Coronary artery (tissue), 2 donors: ENCODE measurements at regions not wholly inside any gene's neighbourhood (a gene's known extent, or its start where the extent isn't known, plus 50 kb on each side); places are given as distances from the start of the nearest gene placed in this dataset.

Experiments
- DNase-seq: peaks from one replicate; pipeline ENCODE4 v3.0.0-alpha.2; 2017; ENCODE audit warnings: low spot score
- H3K27ac ChIP-seq, 2 donors: fragments of 200-600 bp; sonication (generic); one replicate each; pipeline ENCODE4 v1.5.1; 2016 to 2019
- H3K4me3 ChIP-seq: fragments of 200-600 bp; sonication (generic); 2 replicates; pipeline ENCODE4 v1.5.1; 2016; ENCODE audit warnings: mild to moderate bottlenecking, moderate library complexity
- CTCF ChIP-seq: fragments of 200-600 bp; sonication (generic); IDR thresholded peaks from one replicate; pipeline ENCODE4 v1.5.1; 2019; ENCODE audit warnings: antibody characterized with exemption

GRCh38 chr1:58035523-58035922 is 511.0 kb downstream of the OMA1 start:
- no peak for DNase-seq
- Histone ChIP-seq H3K27ac (no peak overlapping the region), H3K4me3 (no peak overlapping the region)
- no peak for TF ChIP-seq CTCF

DNA sequence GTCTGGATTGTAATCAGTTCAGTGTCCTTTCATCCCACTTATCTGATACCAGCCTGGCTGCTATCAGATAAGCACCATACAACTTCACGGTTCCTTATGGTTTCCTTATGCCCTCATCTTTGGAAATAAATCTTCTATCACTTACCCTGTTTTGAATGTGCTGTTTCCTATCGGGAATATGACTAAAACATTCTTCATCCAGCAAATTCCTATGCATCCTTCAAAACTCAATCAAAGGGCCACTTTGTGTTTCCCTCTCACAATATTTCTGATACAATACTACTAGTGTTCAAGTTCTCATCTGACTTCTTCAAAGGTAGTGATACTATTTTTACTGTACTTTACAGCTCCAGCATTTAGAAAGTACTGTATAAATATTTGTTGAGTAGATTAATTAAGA is 513.2 kb downstream of the OMA1 start:
- Histone ChIP-seq H3K27ac (no peak overlapping the region), H3K4me3 (no peak overlapping the region)
- TF ChIP-seq CTCF = no peak
- no peak for DNase-seq

- H3K27ac ChIP-seq = no peak overlapping the region
- H3K4me3 ChIP-seq = no peak overlapping the region
- no peak for DNase-seq
- TF ChIP-seq CTCF = no peak
These were observed 513.9 kb downstream of the OMA1 start for GRCh38 chr1:58032611-58033073.

GRCh38 chr1:58031416-58031815 is 515.1 kb downstream of the OMA1 start:
- DNase-seq = no peak
- Histone ChIP-seq H3K4me3 (no peak overlapping the region), H3K27ac (no peak overlapping the region)
- TF ChIP-seq CTCF = no peak

- no peak overlapping the region for H3K27ac ChIP-seq
- no peak overlapping the region for H3K4me3 ChIP-seq
- TF ChIP-seq CTCF = no peak
- DNase-seq = no peak
These were observed 516.1 kb downstream of the OMA1 start for GRCh38 chr1:58030456-58030855.

DNA sequence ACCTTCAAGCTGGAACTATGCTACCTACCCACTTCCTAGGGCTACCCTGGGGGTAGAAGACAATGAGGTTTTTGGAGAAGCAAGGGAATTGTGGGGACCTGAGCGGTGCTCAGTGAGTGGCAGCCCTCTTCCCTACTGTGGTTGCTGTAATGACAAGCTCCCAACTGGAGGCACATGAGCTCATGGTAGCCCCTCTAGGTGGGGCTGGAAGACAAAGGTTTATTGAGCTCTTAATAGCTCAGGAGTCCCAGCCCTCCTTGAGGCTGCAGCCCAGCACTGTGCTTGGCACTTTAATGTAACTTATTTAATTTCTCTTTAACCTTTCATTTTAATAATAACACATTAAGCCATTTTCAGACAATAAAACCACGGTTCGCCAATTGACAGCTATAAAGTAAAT is 528.9 kb downstream of the OMA1 start:
- Histone ChIP-seq H3K4me3 (no peak overlapping the region), H3K27ac (no peak overlapping the region)
- TF ChIP-seq CTCF = no peak
- no peak for DNase-seq

- Histone ChIP-seq H3K27ac (no peak overlapping the region), H3K4me3 (no peak overlapping the region)
- no peak for DNase-seq
- no peak for TF ChIP-seq CTCF
These were observed 533.3 kb downstream of the OMA1 start for GRCh38 chr1:58013237-58013636.
